ENCODE measurements at regions not wholly inside any gene's neighbourhood (a gene's known extent, or its start where the extent isn't known, plus 50 kb on each side); places are given as distances from the start of the nearest gene placed in this dataset.

DNA sequence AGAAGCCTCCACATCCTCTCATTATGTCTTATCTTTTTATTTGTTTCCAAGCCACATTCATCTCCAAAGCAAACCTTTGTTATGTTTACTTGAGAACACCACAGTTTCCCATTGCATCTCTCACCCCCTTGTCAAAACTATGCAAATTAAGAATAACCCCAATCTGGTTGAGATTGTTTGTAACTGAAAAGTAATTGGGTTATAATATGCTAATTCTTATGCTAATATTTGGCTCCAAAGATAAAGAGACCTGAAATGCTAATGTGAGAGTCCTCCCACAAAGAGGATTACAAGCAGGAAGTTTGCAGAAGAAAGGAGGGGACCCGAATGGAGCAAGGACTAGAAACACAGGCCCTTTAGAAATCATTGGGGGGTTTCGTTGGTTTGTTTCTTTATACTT is 92.9 kb upstream of the UBL3 start:
- TF ChIP-seq CTCF (IDR thresholded peaks at IDR 0.05; ENCODE audit: borderline replicate concordance, extremely low read depth, low read length, poor library complexity, severe bottlenecking) (no peak), EZH2 (IDR thresholded peaks at IDR 0.05; ENCODE audit: borderline replicate concordance, low read depth, low read length, severe bottlenecking) (no peak)
